ENCODE measurements at regions not wholly inside any gene's neighbourhood (a gene's known extent, or its start where the extent isn't known, plus 50 kb on each side); places are given as distances from the start of the nearest gene placed in this dataset.

DNA sequence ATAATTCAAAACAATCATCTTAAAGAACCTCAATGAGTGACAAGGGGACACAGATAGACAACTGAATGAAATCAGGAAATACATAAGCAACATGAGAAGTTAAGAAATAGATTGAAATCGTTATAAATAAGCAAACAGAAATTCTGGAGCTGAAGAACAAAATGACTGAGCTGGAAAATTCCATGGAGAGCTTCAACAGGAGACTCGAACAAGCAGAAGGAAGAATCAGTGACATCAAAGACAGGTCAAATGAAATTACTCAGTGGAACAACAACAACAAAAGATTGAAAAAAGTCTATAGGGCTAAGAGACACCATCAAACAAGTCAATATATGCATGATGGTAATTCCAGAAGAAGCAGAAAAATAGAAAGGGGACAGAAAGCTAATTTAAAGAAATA, 89.5 kb upstream of the ALKAL2 start:
- ChIA-PET POLR2A (ENCODE audit: partially characterized antibody) (no interaction called here), CTCF (ENCODE audit: partially characterized antibody) (no interaction called here)
- Histone ChIP-seq H3K4me2 (ENCODE audit: insufficient read depth in 1 of 2, low read depth in 2 of 2, low read length in 2 of 2) (no peak overlapping the region), H3K4me3 (ENCODE audit: extremely low read depth in 1 of 4, insufficient read depth in 2 of 4, low read depth in 3 of 4, low read length in 4 of 4) (no peak overlapping the region), H4K91ac (replicated peaks; ENCODE audit: insufficient read length, low read length) (no peak overlapping the region), H3K9me3 (ENCODE audit: insufficient read depth in 2 of 2, low read depth in 1 of 2, low read length in 1 of 2) (no peaks in the 10 kb centered on the region), H3K79me1 (ENCODE audit: low read depth, low read length) (no peaks in the 10 kb centered on the region), H3K4ac (replicated peaks; ENCODE audit: insufficient read length, low read depth, low read length) (no peak overlapping the region), H3K14ac (ENCODE audit: insufficient read length) (no peak overlapping the region), H3K9ac (replicated peaks in 1 of 4; ENCODE audit: extremely low read depth in 1 of 4, low read depth in 3 of 4, low read length in 3 of 4) (no peak overlapping the region), H3K36me3 (ENCODE audit: control insufficient read depth in 2 of 4, insufficient read depth in 4 of 4, low read length in 3 of 4) (no peaks in the 10 kb centered on the region), H4K5ac (ENCODE audit: insufficient read length, low read depth, low read length) (no peak overlapping the region), H3K27me3 (replicated peaks in 1 of 4; ENCODE audit: control insufficient read depth in 3 of 4, extremely low read depth in 1 of 4, insufficient read depth in 3 of 4, low read length in 3 of 4) (no peaks in the 10 kb centered on the region; a peak in 2 of 7 replicates), H3K4me1 (replicated peaks in 1 of 4; ENCODE audit: control insufficient read depth in 3 of 4, insufficient read depth in 4 of 4, low read length in 3 of 4) (peaks cover 0 to 13% (median 2%) of the 10 kb centered on the region in 4 experiments; a peak in 4 of 7 replicates), H2AFZ (ENCODE audit: low read length) (no peak overlapping the region), H4K8ac (ENCODE audit: extremely low read depth, insufficient read depth, low read length) (no peak overlapping the region), H3K23ac (ENCODE audit: insufficient read length) (no peak overlapping the region), H3K18ac (ENCODE audit: extremely low read depth, low read length) (no peak overlapping the region), H2BK12ac (ENCODE audit: low read depth, low read length) (no peak overlapping the region), H3K79me2 (ENCODE audit: control insufficient read depth in 1 of 2, insufficient read depth in 2 of 2, low read length in 2 of 2) (no peaks in the 10 kb centered on the region), H2BK15ac (ENCODE audit: low read length) (no peak overlapping the region), H2BK5ac (ENCODE audit: low read depth, low read length) (no peak overlapping the region), H2AK5ac (ENCODE audit: low read depth, low read length) (no peak overlapping the region), H3K27ac (ENCODE audit: low read depth, low read length) (no peak overlapping the region), H2BK120ac (replicated peaks; ENCODE audit: low read depth, low read length) (no peak overlapping the region), H4K20me1 (replicated peaks in 1 of 2; ENCODE audit: control insufficient read depth in 1 of 2, insufficient read depth in 2 of 2, low read length in 2 of 2) (no peaks in the 10 kb centered on the region), H3K56ac (replicated peaks; ENCODE audit: insufficient read length, low read depth, low read length) (no peak overlapping the region), H3K23me2 (ENCODE audit: low read depth, low read length) (no peaks in the 10 kb centered on the region), H2BK20ac (ENCODE audit: low read length) (no peak overlapping the region)
- 96% methylated on average over 2 of the region's 2 CpGs; no CpG with 5 or more reads in 1 of the 2 experiments for WGBS, 2 experiments (ENCODE audit: extremely low coverage in 1 of 2, insufficient coverage in 1 of 2, insufficient read length in 1 of 2, insufficient replicate concordance in 2 of 2, low coverage in 1 of 2, low lambda C conversion rate in 2 of 2, missing lambda C conversion rate in 1 of 2)
- FAIRE-seq (no peak), DNase-seq (ENCODE audit: low read depth in 1 of 2, low spot score in 2 of 2) (no peak)
- TF ChIP-seq RAD21 (IDR thresholded peaks at IDR 0.05 in 1 of 2, conservative IDR thresholded peaks at IDR 0.05 in 1 of 2; ENCODE audit: low read depth in 2 of 2, low read length in 2 of 2) = no peak
